OCI-LY3 (cell line): ENCODE measurements at regions not wholly inside any gene's neighbourhood (a gene's known extent, or its start where the extent isn't known, plus 50 kb on each side); places are given as distances from the start of the nearest gene placed in this dataset.

Experiments
- CTCF ChIP-seq: fragments of 200-600, 300-600 bp; sonication (generic); IDR thresholded peaks from 2 replicates; pipeline ENCODE4 v1.5.1; 2014; ENCODE audit warnings: antibody characterized with exemption, low read length, low read depth
- EZH2phosphoT487 ChIP-seq: fragments of 200-600 bp; shearing (Covaris generic); IDR thresholded peaks from 2 replicates; pipeline ENCODE4 v1.6.1; 2018; ENCODE audit warnings: antibody characterized with exemption, mixed run types, low read depth

- no peak for TF ChIP-seq CTCF
- TF ChIP-seq EZH2phosphoT487, result no peak
Measured at GRCh38 chr1:195979646-195980045, 628.6 kb downstream of the KCNT2 start.
